ENCODE measurements at regions not wholly inside any gene's neighbourhood (a gene's known extent, or its start where the extent isn't known, plus 50 kb on each side); places are given as distances from the start of the nearest gene placed in this dataset.

DNA sequence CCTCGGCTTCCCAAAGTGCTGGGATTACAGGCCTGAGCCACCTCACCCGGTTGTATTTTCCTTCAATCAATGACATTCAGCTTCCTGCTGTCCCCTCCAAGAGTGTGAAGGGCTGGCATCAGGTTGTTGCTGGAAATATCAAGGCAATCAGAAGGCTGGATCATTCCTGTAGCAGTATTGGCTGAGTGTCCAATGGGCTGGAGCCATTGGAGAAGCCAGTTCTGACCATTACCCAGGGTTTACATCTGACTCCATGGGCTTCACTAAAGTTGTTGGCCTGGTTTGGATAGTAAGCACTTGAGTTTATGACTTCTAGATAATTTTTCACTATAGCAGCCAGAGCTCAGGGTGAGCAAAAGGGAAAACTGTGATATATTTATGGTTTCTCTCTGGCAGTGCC lies 137.0 kb downstream of the DLEU7 start:
- H3K9me3 ChIP-seq (ENCODE audit: insufficient read depth, low read depth, low read length): no peaks in the 10 kb centered on the region
- H3K27me3 ChIP-seq (ENCODE audit: insufficient read depth, low read length): no peaks in the 10 kb centered on the region
- H3K36me3 ChIP-seq (ENCODE audit: insufficient read depth, low read depth, low read length): no peaks in the 10 kb centered on the region
- no peak overlapping the region for H3K4me3 ChIP-seq (ENCODE audit: low read length)
- H3K4me1 ChIP-seq (ENCODE audit: insufficient read depth, low read length): no peaks in the 10 kb centered on the region; the same call in 1 of the 2 replicates
- H3K9ac ChIP-seq (ENCODE audit: low read depth, low read length): no peak overlapping the region
- no peak overlapping the region for H3K27ac ChIP-seq (ENCODE audit: low read length)

- Histone ChIP-seq H3K9me3 (ENCODE audit: insufficient read depth, low read depth, low read length) (no peaks in the 10 kb centered on the region), H3K27ac (ENCODE audit: low read length) (no peak overlapping the region), H3K36me3 (ENCODE audit: insufficient read depth, low read depth, low read length) (no peaks in the 10 kb centered on the region), H3K9ac (ENCODE audit: low read depth, low read length) (no peak overlapping the region), H3K27me3 (ENCODE audit: insufficient read depth, low read length) (no peaks in the 10 kb centered on the region), H3K4me1 (ENCODE audit: insufficient read depth, low read length) (no peaks in the 10 kb centered on the region; the same call in 1 of the 2 replicates), H3K4me3 (ENCODE audit: low read length) (no peak overlapping the region)
Measured at GRCh38 chr13:50707628-50708027, 135.9 kb downstream of the DLEU7 start.

- Histone ChIP-seq H3K27ac (ENCODE audit: low read length) (no peak overlapping the region), H3K27me3 (ENCODE audit: insufficient read depth, low read length) (no peaks in the 10 kb centered on the region), H3K9me3 (ENCODE audit: insufficient read depth, low read depth, low read length) (no peaks in the 10 kb centered on the region), H3K4me3 (ENCODE audit: low read length) (no peak overlapping the region), H3K9ac (ENCODE audit: low read depth, low read length) (no peak overlapping the region), H3K4me1 (ENCODE audit: insufficient read depth, low read length) (no peaks in the 10 kb centered on the region; the same call in 1 of the 2 replicates), H3K36me3 (ENCODE audit: insufficient read depth, low read depth, low read length) (no peaks in the 10 kb centered on the region)
Measured at GRCh38 chr13:50708461-50708860, 135.0 kb downstream of the DLEU7 start.

DNA sequence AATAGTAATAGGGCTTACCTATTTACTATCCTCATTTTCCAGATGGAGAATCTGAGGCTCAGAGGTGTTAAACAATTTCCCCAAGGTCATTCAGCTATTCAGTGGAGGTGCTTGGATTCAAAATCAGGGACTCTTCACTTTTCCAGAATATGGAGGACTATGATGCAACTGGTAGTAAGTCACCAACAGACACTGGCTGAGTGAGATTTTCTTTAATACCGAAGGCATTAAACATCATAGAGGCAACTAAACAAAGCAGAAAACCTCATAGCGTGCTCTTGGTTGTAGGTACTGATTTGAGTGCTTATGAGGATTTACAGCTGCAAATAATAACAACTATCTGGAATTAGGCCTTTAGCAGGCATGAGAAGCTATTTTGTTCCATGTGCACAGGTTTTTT lies 134.4 kb downstream of the DLEU7 start:
- Histone ChIP-seq H3K4me3 (ENCODE audit: low read length) (no peak overlapping the region), H3K9ac (ENCODE audit: low read depth, low read length) (no peak overlapping the region), H3K9me3 (ENCODE audit: insufficient read depth, low read depth, low read length) (no peaks in the 10 kb centered on the region), H3K27me3 (ENCODE audit: insufficient read depth, low read length) (no peaks in the 10 kb centered on the region), H3K36me3 (ENCODE audit: insufficient read depth, low read depth, low read length) (no peaks in the 10 kb centered on the region), H3K4me1 (ENCODE audit: insufficient read depth, low read length) (no peaks in the 10 kb centered on the region), H3K27ac (ENCODE audit: low read length) (no peak overlapping the region)

- no peaks in the 10 kb centered on the region for H3K36me3 ChIP-seq (ENCODE audit: insufficient read depth, low read depth, low read length)
- no peaks in the 10 kb centered on the region for H3K27me3 ChIP-seq (ENCODE audit: insufficient read depth, low read length)
- H3K9me3 ChIP-seq (ENCODE audit: insufficient read depth, low read depth, low read length): no peaks in the 10 kb centered on the region
- H3K4me3 ChIP-seq (ENCODE audit: low read length): no peak overlapping the region
- H3K9ac ChIP-seq (ENCODE audit: low read depth, low read length): no peak overlapping the region
- H3K27ac ChIP-seq (ENCODE audit: low read length): no peak overlapping the region
- no peaks in the 10 kb centered on the region for H3K4me1 ChIP-seq (ENCODE audit: insufficient read depth, low read length)
Measured at GRCh38 chr13:50711131-50711815, 132.2 kb downstream of the DLEU7 start.

DNA sequence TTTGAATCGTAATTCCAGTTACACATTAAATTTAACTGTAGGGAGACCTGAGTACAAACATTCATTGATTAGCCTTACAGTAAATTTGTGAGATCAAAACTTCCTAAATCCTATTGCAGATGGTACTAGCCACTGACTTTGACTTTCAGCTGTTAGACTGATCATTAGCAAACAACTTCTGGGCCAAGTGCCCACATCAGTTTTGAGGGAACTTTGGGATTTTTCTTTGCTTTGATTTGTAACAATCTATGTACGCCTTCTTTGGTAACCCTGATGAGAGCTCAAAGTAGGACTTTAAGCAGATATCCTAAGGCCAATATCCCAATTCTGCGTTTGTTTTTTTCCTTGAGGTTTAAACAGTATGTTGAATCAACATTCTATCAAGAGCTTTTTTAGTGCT lies 131.5 kb downstream of the DLEU7 start:
- H3K36me3 ChIP-seq (ENCODE audit: insufficient read depth, low read depth, low read length): no peaks in the 10 kb centered on the region
- H3K27ac ChIP-seq (ENCODE audit: low read length): no peak overlapping the region
- H3K4me3 ChIP-seq (ENCODE audit: low read length): no peak overlapping the region
- no peaks in the 10 kb centered on the region for H3K4me1 ChIP-seq (ENCODE audit: insufficient read depth, low read length)
- H3K9ac ChIP-seq (ENCODE audit: low read depth, low read length): no peak overlapping the region
- no peaks in the 10 kb centered on the region for H3K9me3 ChIP-seq (ENCODE audit: insufficient read depth, low read depth, low read length)
- H3K27me3 ChIP-seq (ENCODE audit: insufficient read depth, low read length): no peaks in the 10 kb centered on the region

GRCh38 chr13:50712456-50712855 lies 131.0 kb downstream of the DLEU7 start:
- Histone ChIP-seq H3K9ac (ENCODE audit: low read depth, low read length) (no peak overlapping the region), H3K36me3 (ENCODE audit: insufficient read depth, low read depth, low read length) (no peaks in the 10 kb centered on the region), H3K27me3 (ENCODE audit: insufficient read depth, low read length) (no peaks in the 10 kb centered on the region), H3K4me1 (ENCODE audit: insufficient read depth, low read length) (no peaks in the 10 kb centered on the region), H3K27ac (ENCODE audit: low read length) (no peak overlapping the region), H3K9me3 (ENCODE audit: insufficient read depth, low read depth, low read length) (no peaks in the 10 kb centered on the region), H3K4me3 (ENCODE audit: low read length) (no peak overlapping the region)

GRCh38 chr13:50712881-50713280 lies 130.6 kb downstream of the DLEU7 start:
- no peaks in the 10 kb centered on the region for H3K27me3 ChIP-seq (ENCODE audit: insufficient read depth, low read length)
- H3K36me3 ChIP-seq (ENCODE audit: insufficient read depth, low read depth, low read length): no peaks in the 10 kb centered on the region
- H3K9me3 ChIP-seq (ENCODE audit: insufficient read depth, low read depth, low read length): no peaks in the 10 kb centered on the region
- no peak overlapping the region for H3K27ac ChIP-seq (ENCODE audit: low read length)
- no peak overlapping the region for H3K4me3 ChIP-seq (ENCODE audit: low read length)
- H3K9ac ChIP-seq (ENCODE audit: low read depth, low read length): no peak overlapping the region
- no peaks in the 10 kb centered on the region for H3K4me1 ChIP-seq (ENCODE audit: insufficient read depth, low read length)

DNA sequence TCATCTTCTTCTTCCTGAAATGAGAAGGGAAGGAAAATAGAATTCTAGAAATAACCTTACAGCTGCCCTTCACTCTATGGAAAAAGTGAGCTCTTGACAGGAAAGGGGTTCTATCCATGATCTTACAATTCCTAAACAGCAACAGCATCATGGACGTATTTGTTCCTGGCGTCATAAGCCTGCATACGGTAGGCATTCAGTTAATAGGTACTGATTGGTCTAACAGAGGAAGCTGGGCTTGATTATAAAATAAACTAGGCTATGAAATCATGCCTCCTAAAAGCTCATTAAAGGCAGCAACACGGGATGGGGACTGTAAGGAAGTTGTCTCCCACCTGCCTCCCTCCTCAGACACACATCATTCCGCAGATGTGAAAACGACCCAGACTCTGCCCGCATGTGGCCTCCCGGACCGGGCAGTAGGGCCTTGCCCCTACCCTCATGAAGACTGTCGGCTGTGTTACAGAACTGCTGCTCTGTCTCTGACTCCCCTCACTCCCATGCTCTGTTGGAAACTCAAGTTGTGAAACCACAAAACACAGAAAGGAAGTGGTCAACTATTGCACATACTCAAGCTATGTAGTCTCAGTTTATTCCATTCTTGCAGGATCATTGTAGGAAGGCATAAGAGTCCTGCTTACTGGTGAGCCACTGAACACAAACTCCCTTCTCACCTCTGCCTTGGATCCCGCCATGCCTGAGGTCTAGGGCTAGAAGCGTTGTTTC lies 129.8 kb downstream of the DLEU7 start:
- H3K36me3 ChIP-seq (ENCODE audit: insufficient read depth, low read depth, low read length): no peaks in the 10 kb centered on the region
- H3K27me3 ChIP-seq (ENCODE audit: insufficient read depth, low read length): no peaks in the 10 kb centered on the region
- H3K27ac ChIP-seq (ENCODE audit: low read length): no peak overlapping the region
- no peaks in the 10 kb centered on the region for H3K9me3 ChIP-seq (ENCODE audit: insufficient read depth, low read depth, low read length)
- H3K4me1 ChIP-seq (ENCODE audit: insufficient read depth, low read length): no peaks in the 10 kb centered on the region
- H3K9ac ChIP-seq (ENCODE audit: low read depth, low read length): no peak overlapping the region
- no peak overlapping the region for H3K4me3 ChIP-seq (ENCODE audit: low read length)

- no peaks in the 10 kb centered on the region for H3K36me3 ChIP-seq (ENCODE audit: insufficient read depth, low read depth, low read length)
- no peak overlapping the region for H3K27ac ChIP-seq (ENCODE audit: low read length)
- H3K9me3 ChIP-seq (ENCODE audit: insufficient read depth, low read depth, low read length): no peaks in the 10 kb centered on the region
- H3K4me1 ChIP-seq (ENCODE audit: insufficient read depth, low read length): no peaks in the 10 kb centered on the region
- H3K27me3 ChIP-seq (ENCODE audit: insufficient read depth, low read length): no peaks in the 10 kb centered on the region
- H3K4me3 ChIP-seq (ENCODE audit: low read length): no peak overlapping the region
- no peak overlapping the region for H3K9ac ChIP-seq (ENCODE audit: low read depth, low read length)
Measured at GRCh38 chr13:50714891-50715290, 128.6 kb downstream of the DLEU7 start.

- Histone ChIP-seq H3K4me3 (ENCODE audit: low read length) (no peak overlapping the region), H3K9ac (ENCODE audit: low read depth, low read length) (no peak overlapping the region), H3K27me3 (ENCODE audit: insufficient read depth, low read length) (no peaks in the 10 kb centered on the region), H3K36me3 (ENCODE audit: insufficient read depth, low read depth, low read length) (no peaks in the 10 kb centered on the region), H3K4me1 (ENCODE audit: insufficient read depth, low read length) (no peaks in the 10 kb centered on the region), H3K27ac (ENCODE audit: low read length) (no peak overlapping the region), H3K9me3 (ENCODE audit: insufficient read depth, low read depth, low read length) (no peaks in the 10 kb centered on the region)
Measured at GRCh38 chr13:50715402-50716146, 127.9 kb downstream of the DLEU7 start.

Data from iPS-20b (cell line).